ENCODE measurements at regions not wholly inside any gene's neighbourhood (a gene's known extent, or its start where the extent isn't known, plus 50 kb on each side); places are given as distances from the start of the nearest gene placed in this dataset.

DNA sequence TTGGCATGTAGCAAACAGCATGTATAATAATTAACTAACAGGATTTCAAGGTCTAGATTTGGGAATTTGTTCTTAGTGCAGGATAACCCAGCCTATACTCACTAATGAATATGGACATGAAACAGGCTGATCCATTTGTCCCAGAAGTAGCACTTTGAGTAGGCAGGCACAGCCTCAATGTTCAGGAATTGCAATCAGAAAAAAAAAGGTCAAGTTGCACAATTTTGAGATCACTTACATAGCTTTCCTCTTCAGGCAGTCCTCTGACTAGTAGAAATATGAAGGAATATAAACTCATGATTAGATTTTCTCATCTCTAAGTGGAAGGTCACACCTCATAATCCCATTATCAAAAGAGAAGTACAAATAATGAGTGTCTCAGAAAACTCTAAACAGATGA, 921.4 kb upstream of the CELF2 start:
- Histone ChIP-seq H4K5ac (ENCODE audit: low read depth, low read length) (no peak overlapping the region), H4K20me1 (ENCODE audit: insufficient read depth, low read length) (no peaks in the 10 kb centered on the region), H3K4me2 (ENCODE audit: low read depth, low read length) (no peak overlapping the region), H2BK15ac (ENCODE audit: low read depth, low read length) (no peak overlapping the region), H3K9ac (ENCODE audit: low read depth, low read length) (no peak overlapping the region), H3K4me1 (ENCODE audit: control insufficient read depth, insufficient read depth, low read length) (no peaks in the 10 kb centered on the region; the same call in 1 of the 2 replicates), H3K36me3 (ENCODE audit: control insufficient read depth, insufficient read depth, low read length) (no peaks in the 10 kb centered on the region), H3K27me3 (ENCODE audit: control insufficient read depth, insufficient read depth, low read length) (no peaks in the 10 kb centered on the region), H4K91ac (ENCODE audit: insufficient read depth, low read depth, low read length) (no peak overlapping the region), H3K14ac (replicated peaks; ENCODE audit: low read depth, low read length) (no peak overlapping the region), H2AK9ac (replicated peaks; ENCODE audit: low read depth, low read length, poor library complexity) (no peak overlapping the region), H3K23ac (ENCODE audit: low read depth, low read length) (no peak overlapping the region), H3K27ac (ENCODE audit: insufficient read depth, low read length) (no peak overlapping the region), H3K9me3 (ENCODE audit: control insufficient read depth, insufficient read depth, low read length) (no peaks in the 10 kb centered on the region), H2AFZ (replicated peaks; ENCODE audit: low read length, poor library complexity) (no peak overlapping the region), H2BK20ac (ENCODE audit: low read depth, low read length) (no peak overlapping the region), H3K79me1 (ENCODE audit: low read depth in 1 of 2, low read length in 2 of 2) (no peaks in the 10 kb centered on the region), H2AK5ac (ENCODE audit: low read depth, low read length) (no peak overlapping the region), H3K56ac (ENCODE audit: extremely low read depth, insufficient read depth, low read length) (no peak overlapping the region), H2BK5ac (ENCODE audit: low read depth, low read length, poor library complexity, severe bottlenecking) (no peak overlapping the region), H3K9me1 (ENCODE audit: insufficient read depth, low read length) (no peaks in the 10 kb centered on the region), H3K18ac (ENCODE audit: low read depth, low read length) (no peak overlapping the region), H2BK120ac (ENCODE audit: low read depth, low read length) (no peak overlapping the region), H3K4ac (ENCODE audit: low read depth, low read length) (no peak overlapping the region), H3K4me3 (ENCODE audit: insufficient read depth, low read depth, low read length) (no peak overlapping the region), H4K8ac (ENCODE audit: low read depth in 2 of 2, low read length in 2 of 2) (no peak overlapping the region)
- dilution Hi-C loops (cut with HindIII; ENCODE audit: low sequenced_read_pairs, unreplicated experiment) = no loop called here
- ATAC-seq (ENCODE audit: low read depth) (peak; percentile 36; the same call in 1 of the 2 replicates), DNase-seq (no peak)
- TF ChIP-seq SMC3 (IDR thresholded peaks at IDR 0.05; ENCODE audit: low read depth, low read length) (no peak), RFX5 (IDR thresholded peaks at IDR 0.05; ENCODE audit: low read depth, low read length) (no peak), BHLHE40 (IDR thresholded peaks at IDR 0.05; ENCODE audit: low read depth, low read length) (no peak), MXI1 (IDR thresholded peaks at IDR 0.05; ENCODE audit: borderline replicate concordance, low read depth, low read length) (no peak), RAD21 (IDR thresholded peaks at IDR 0.05; ENCODE audit: low read length) (no peak), NFE2L2 (IDR thresholded peaks at IDR 0.05; ENCODE audit: low read depth, low read length) (no peak), CHD1 (IDR thresholded peaks at IDR 0.05; ENCODE audit: low read depth, low read length) (no peak), POLR2A (IDR thresholded peaks at IDR 0.05; ENCODE audit: low read depth, low read length) (no peak), RCOR1 (IDR thresholded peaks at IDR 0.05; ENCODE audit: insufficient replicate concordance, low read length) (no peak), MAFK (IDR thresholded peaks at IDR 0.05; ENCODE audit: low read depth, low read length) (no peak)
- TF ChIP-seq, protein P1, sequence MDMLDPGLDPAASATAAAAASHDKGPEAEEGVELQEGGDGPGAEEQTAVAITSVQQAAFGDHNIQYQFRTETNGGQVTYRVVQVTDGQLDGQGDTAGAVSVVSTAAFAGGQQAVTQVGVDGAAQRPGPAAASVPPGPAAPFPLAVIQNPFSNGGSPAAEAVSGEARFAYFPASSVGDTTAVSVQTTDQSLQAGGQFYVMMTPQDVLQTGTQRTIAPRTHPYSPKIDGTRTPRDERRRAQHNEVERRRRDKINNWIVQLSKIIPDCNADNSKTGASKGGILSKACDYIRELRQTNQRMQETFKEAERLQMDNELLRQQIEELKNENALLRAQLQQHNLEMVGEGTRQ (IDR thresholded peaks at IDR 0.05; ENCODE audit: low read depth, low read length) = no peak
- TF ChIP-seq, protein P2, sequence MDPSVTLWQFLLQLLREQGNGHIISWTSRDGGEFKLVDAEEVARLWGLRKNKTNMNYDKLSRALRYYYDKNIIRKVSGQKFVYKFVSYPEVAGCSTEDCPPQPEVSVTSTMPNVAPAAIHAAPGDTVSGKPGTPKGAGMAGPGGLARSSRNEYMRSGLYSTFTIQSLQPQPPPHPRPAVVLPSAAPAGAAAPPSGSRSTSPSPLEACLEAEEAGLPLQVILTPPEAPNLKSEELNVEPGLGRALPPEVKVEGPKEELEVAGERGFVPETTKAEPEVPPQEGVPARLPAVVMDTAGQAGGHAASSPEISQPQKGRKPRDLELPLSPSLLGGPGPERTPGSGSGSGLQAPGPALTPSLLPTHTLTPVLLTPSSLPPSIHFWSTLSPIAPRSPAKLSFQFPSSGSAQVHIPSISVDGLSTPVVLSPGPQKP (IDR thresholded peaks at IDR 0.05; ENCODE audit: borderline replicate concordance, low read depth, low read length) = no peak
- TF ChIP-seq, protein P3, sequence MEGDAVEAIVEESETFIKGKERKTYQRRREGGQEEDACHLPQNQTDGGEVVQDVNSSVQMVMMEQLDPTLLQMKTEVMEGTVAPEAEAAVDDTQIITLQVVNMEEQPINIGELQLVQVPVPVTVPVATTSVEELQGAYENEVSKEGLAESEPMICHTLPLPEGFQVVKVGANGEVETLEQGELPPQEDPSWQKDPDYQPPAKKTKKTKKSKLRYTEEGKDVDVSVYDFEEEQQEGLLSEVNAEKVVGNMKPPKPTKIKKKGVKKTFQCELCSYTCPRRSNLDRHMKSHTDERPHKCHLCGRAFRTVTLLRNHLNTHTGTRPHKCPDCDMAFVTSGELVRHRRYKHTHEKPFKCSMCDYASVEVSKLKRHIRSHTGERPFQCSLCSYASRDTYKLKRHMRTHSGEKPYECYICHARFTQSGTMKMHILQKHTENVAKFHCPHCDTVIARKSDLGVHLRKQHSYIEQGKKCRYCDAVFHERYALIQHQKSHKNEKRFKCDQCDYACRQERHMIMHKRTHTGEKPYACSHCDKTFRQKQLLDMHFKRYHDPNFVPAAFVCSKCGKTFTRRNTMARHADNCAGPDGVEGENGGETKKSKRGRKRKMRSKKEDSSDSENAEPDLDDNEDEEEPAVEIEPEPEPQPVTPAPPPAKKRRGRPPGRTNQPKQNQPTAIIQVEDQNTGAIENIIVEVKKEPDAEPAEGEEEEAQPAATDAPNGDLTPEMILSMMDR (conservative IDR thresholded peaks at IDR 0.05; ENCODE audit: low read depth, low read length) = no peak
- CTCF ChIA-PET = interaction anchor here (0.6 kb wide), 1 partner anchor 9 kb away, joined by 4 read pairs; no protein-coding TSS in a partner anchor
- intact Hi-C loops (cut with micrococcal nuclease) = loop anchor here (10.0 kb wide), 1 partner anchor 939 kb away; no protein-coding TSS in a partner anchor
- POLR2A ChIA-PET (ENCODE audit: unreplicated experiment) = no interaction called here
- in situ Hi-C loops (cut with MboI; ENCODE audit: low sequenced_read_pairs) = no loop called here
- BruUV-seq (replicated peaks) = no TSS peak

Data from IMR-90 (cell line).